ENCODE measurements at regions not wholly inside any gene's neighbourhood (a gene's known extent, or its start where the extent isn't known, plus 50 kb on each side); places are given as distances from the start of the nearest gene placed in this dataset.

GRCh38 chr2:67095121-67095520 lies 302.0 kb upstream of the ETAA1 start:
- no peak overlapping the region for H4K8ac ChIP-seq (ENCODE audit: low read length)
- no peak overlapping the region for H3K4me3 ChIP-seq (ENCODE audit: insufficient read depth in 1 of 2, low read depth in 1 of 2, low read length in 2 of 2)
- H2BK120ac ChIP-seq (ENCODE audit: low read depth, low read length) = no peak overlapping the region
- H3K4me2 ChIP-seq (ENCODE audit: low read length, poor library complexity, severe bottlenecking) = no peak overlapping the region
- no peak overlapping the region for H4K91ac ChIP-seq (ENCODE audit: low read length)
- no peak overlapping the region for H2BK12ac ChIP-seq (ENCODE audit: low read length in 2 of 2)
- no peaks in the 10 kb centered on the region for H3K79me1 ChIP-seq (replicated peaks; ENCODE audit: low read length, poor library complexity, severe bottlenecking)
- no peak overlapping the region for H2AK5ac ChIP-seq (ENCODE audit: low read length, severe bottlenecking)
- no peaks in the 10 kb centered on the region for H3K4me1 ChIP-seq (ENCODE audit: control insufficient read depth, insufficient read depth, low read depth, low read length)
- H2AFZ ChIP-seq (ENCODE audit: low read depth, low read length) = no peak overlapping the region
- peaks cover 0 to 3% of the 10 kb centered on the region in 2 experiments for H3K27me3 ChIP-seq (ENCODE audit: control insufficient read depth in 1 of 2, insufficient read depth in 1 of 2, low read length in 2 of 2)
- no peak overlapping the region for H3K18ac ChIP-seq (ENCODE audit: low read depth in 1 of 2, low read length in 2 of 2)
- no peak overlapping the region for H2BK15ac ChIP-seq (ENCODE audit: low read depth, poor library complexity, severe bottlenecking)
- H3K14ac ChIP-seq (ENCODE audit: low read length in 2 of 2) = no peak overlapping the region
- H3K23ac ChIP-seq (ENCODE audit: low read length in 2 of 2) = no peak overlapping the region
- H3K9me3 ChIP-seq (ENCODE audit: control insufficient read depth, low read length) = no peaks in the 10 kb centered on the region
- H3K9ac ChIP-seq (ENCODE audit: low read length) = no peak overlapping the region
- no peak overlapping the region for H3K4ac ChIP-seq (ENCODE audit: low read depth in 1 of 2, low read length in 2 of 2)
- H2BK5ac ChIP-seq (ENCODE audit: low read depth, low read length, poor library complexity, severe bottlenecking) = peak overlapping the region; percentile 10
- no peak for DNase-seq
- H3K36me3 ChIP-seq (ENCODE audit: control insufficient read depth in 1 of 2, insufficient read depth in 2 of 2, low read depth in 1 of 2, low read length in 2 of 2) = no peaks in the 10 kb centered on the region
- 86% methylated on average over 6 of the region's 7 CpGs for WGBS
- no peak overlapping the region for H3K27ac ChIP-seq (ENCODE audit: low read length, poor library complexity, severe bottlenecking)

GRCh38 chr2:67096886-67097285 lies 300.2 kb upstream of the ETAA1 start:
- Histone ChIP-seq H4K91ac (ENCODE audit: low read length) (no peak overlapping the region), H3K4me1 (ENCODE audit: control insufficient read depth, insufficient read depth, low read depth, low read length) (no peaks in the 10 kb centered on the region), H3K23ac (ENCODE audit: low read length in 2 of 2) (no peak overlapping the region), H3K9me3 (ENCODE audit: control insufficient read depth, low read length) (no peaks in the 10 kb centered on the region), H3K4me2 (ENCODE audit: low read length, poor library complexity, severe bottlenecking) (no peak overlapping the region), H2BK12ac (ENCODE audit: low read length in 2 of 2) (no peak overlapping the region), H2AK5ac (ENCODE audit: low read length, severe bottlenecking) (no peak overlapping the region), H3K18ac (ENCODE audit: low read depth in 1 of 2, low read length in 2 of 2) (no peak overlapping the region), H3K27ac (ENCODE audit: low read length, poor library complexity, severe bottlenecking) (no peak overlapping the region), H2BK15ac (ENCODE audit: low read depth, poor library complexity, severe bottlenecking) (no peak overlapping the region), H3K36me3 (ENCODE audit: control insufficient read depth in 1 of 2, insufficient read depth in 2 of 2, low read depth in 1 of 2, low read length in 2 of 2) (no peaks in the 10 kb centered on the region), H3K4ac (ENCODE audit: low read depth in 1 of 2, low read length in 2 of 2) (no peak overlapping the region), H2BK120ac (ENCODE audit: low read depth, low read length) (no peak overlapping the region), H3K9ac (ENCODE audit: low read length) (no peak overlapping the region), H3K4me3 (ENCODE audit: insufficient read depth in 1 of 2, low read depth in 1 of 2, low read length in 2 of 2) (no peak overlapping the region), H2BK5ac (ENCODE audit: low read depth, low read length, poor library complexity, severe bottlenecking) (no peak overlapping the region), H3K27me3 (ENCODE audit: control insufficient read depth in 1 of 2, insufficient read depth in 1 of 2, low read length in 2 of 2) (peaks cover 0 to 3% of the 10 kb centered on the region in 2 experiments), H4K8ac (ENCODE audit: low read length) (no peak overlapping the region), H3K14ac (ENCODE audit: low read length in 2 of 2) (no peak overlapping the region), H2AFZ (ENCODE audit: low read depth, low read length) (no peak overlapping the region), H3K79me1 (replicated peaks; ENCODE audit: low read length, poor library complexity, severe bottlenecking) (no peaks in the 10 kb centered on the region)
- DNase-seq = no peak

GRCh38 chr2:67103157-67103556 lies 294.0 kb upstream of the ETAA1 start:
- no peak overlapping the region for H2AK5ac ChIP-seq (ENCODE audit: low read length, severe bottlenecking)
- peaks cover 28% of the 10 kb centered on the region for H3K9me3 ChIP-seq (ENCODE audit: control insufficient read depth, low read length)
- no peak overlapping the region for H4K8ac ChIP-seq (ENCODE audit: low read length)
- H4K91ac ChIP-seq (ENCODE audit: low read length) = no peak overlapping the region
- no peak overlapping the region for H3K14ac ChIP-seq (ENCODE audit: low read length in 2 of 2)
- H3K18ac ChIP-seq (ENCODE audit: low read depth in 1 of 2, low read length in 2 of 2) = no peak overlapping the region
- DNase-seq = no peak
- H3K4me3 ChIP-seq (ENCODE audit: insufficient read depth in 1 of 2, low read depth in 1 of 2, low read length in 2 of 2) = no peak overlapping the region
- H3K4me2 ChIP-seq (ENCODE audit: low read length, poor library complexity, severe bottlenecking) = no peak overlapping the region
- H2AFZ ChIP-seq (ENCODE audit: low read depth, low read length) = no peak overlapping the region
- H3K23ac ChIP-seq (ENCODE audit: low read length in 2 of 2) = no peak overlapping the region
- no peak overlapping the region for H2BK120ac ChIP-seq (ENCODE audit: low read depth, low read length)
- H3K4me1 ChIP-seq (ENCODE audit: control insufficient read depth, insufficient read depth, low read depth, low read length) = no peaks in the 10 kb centered on the region
- H3K36me3 ChIP-seq (ENCODE audit: control insufficient read depth in 1 of 2, insufficient read depth in 2 of 2, low read depth in 1 of 2, low read length in 2 of 2) = no peaks in the 10 kb centered on the region
- H3K9ac ChIP-seq (ENCODE audit: low read length) = no peak overlapping the region
- no peaks in the 10 kb centered on the region for H3K79me1 ChIP-seq (replicated peaks; ENCODE audit: low read length, poor library complexity, severe bottlenecking)
- no peak overlapping the region for H3K4ac ChIP-seq (ENCODE audit: low read depth in 1 of 2, low read length in 2 of 2)
- no peak overlapping the region for H2BK15ac ChIP-seq (ENCODE audit: low read depth, poor library complexity, severe bottlenecking)
- no peaks in the 10 kb centered on the region for H3K27me3 ChIP-seq (ENCODE audit: control insufficient read depth in 1 of 2, insufficient read depth in 1 of 2, low read length in 2 of 2)
- H2BK12ac ChIP-seq (ENCODE audit: low read length in 2 of 2) = no peak overlapping the region
- H2BK5ac ChIP-seq (ENCODE audit: low read depth, low read length, poor library complexity, severe bottlenecking) = no peak overlapping the region
- H3K27ac ChIP-seq (ENCODE audit: low read length, poor library complexity, severe bottlenecking) = no peak overlapping the region

GRCh38 chr2:67108231-67108630 lies 288.9 kb upstream of the ETAA1 start:
- Histone ChIP-seq H3K9ac (ENCODE audit: low read length) (no peak overlapping the region), H2BK5ac (ENCODE audit: low read depth, low read length, poor library complexity, severe bottlenecking) (no peak overlapping the region), H3K4me1 (ENCODE audit: control insufficient read depth, insufficient read depth, low read depth, low read length) (no peaks in the 10 kb centered on the region), H3K27ac (ENCODE audit: low read length, poor library complexity, severe bottlenecking) (no peak overlapping the region), H3K14ac (ENCODE audit: low read length in 2 of 2) (no peak overlapping the region), H3K79me1 (replicated peaks; ENCODE audit: low read length, poor library complexity, severe bottlenecking) (no peaks in the 10 kb centered on the region), H2BK12ac (ENCODE audit: low read length in 2 of 2) (no peak overlapping the region), H3K27me3 (ENCODE audit: control insufficient read depth in 1 of 2, insufficient read depth in 1 of 2, low read length in 2 of 2) (no peaks in the 10 kb centered on the region), H3K36me3 (ENCODE audit: control insufficient read depth in 1 of 2, insufficient read depth in 2 of 2, low read depth in 1 of 2, low read length in 2 of 2) (no peaks in the 10 kb centered on the region), H2AK5ac (ENCODE audit: low read length, severe bottlenecking) (no peak overlapping the region), H3K23ac (ENCODE audit: low read length in 2 of 2) (no peak overlapping the region), H3K4ac (ENCODE audit: low read depth in 1 of 2, low read length in 2 of 2) (no peak overlapping the region), H3K4me3 (ENCODE audit: insufficient read depth in 1 of 2, low read depth in 1 of 2, low read length in 2 of 2) (no peak overlapping the region), H3K4me2 (ENCODE audit: low read length, poor library complexity, severe bottlenecking) (no peak overlapping the region), H4K8ac (ENCODE audit: low read length) (no peak overlapping the region), H2BK120ac (ENCODE audit: low read depth, low read length) (no peak overlapping the region), H3K9me3 (ENCODE audit: control insufficient read depth, low read length) (peaks cover 24% of the 10 kb centered on the region), H2AFZ (ENCODE audit: low read depth, low read length) (no peak overlapping the region), H3K18ac (ENCODE audit: low read depth in 1 of 2, low read length in 2 of 2) (no peak overlapping the region), H4K91ac (ENCODE audit: low read length) (no peak overlapping the region), H2BK15ac (ENCODE audit: low read depth, poor library complexity, severe bottlenecking) (no peak overlapping the region)
- no peak for DNase-seq
- WGBS = 92% methylated on average over 1 of the region's 2 CpGs

Data from mesenchymal stem cell (in vitro differentiated cells and primary cell).